Astrocyte of the cerebellum (primary cell): ENCODE measurements at regions not wholly inside any gene's neighbourhood (a gene's known extent, or its start where the extent isn't known, plus 50 kb on each side); places are given as distances from the start of the nearest gene placed in this dataset.

ENCODE experiments used
- DNase-seq: peaks from one replicate; pipeline ENCODE4 v3.0.0-alpha.2; 2011; ENCODE audit warnings: low read depth
- H3K4me3 ChIP-seq: 2 replicates; pipeline ENCODE4 v1.5.1; 2011; ENCODE audit warnings: mild to moderate bottlenecking, low read depth, low read length, moderate library complexity
- CTCF ChIP-seq: IDR thresholded peaks from 2 replicates; pipeline ENCODE4 v1.5.1; 2012; ENCODE audit warnings: low read length, low read depth, moderate library complexity, mild to moderate bottlenecking; ENCODE audit errors: missing control alignments
- in situ Hi-C: cut with HindIII; loops from 2 replicates; pipeline ENCODE4 v1.10.0; 2017; ENCODE audit warnings: low sequenced_read_pairs

- H3K4me3 ChIP-seq: no peak overlapping the region
- no peak for TF ChIP-seq CTCF
- in situ Hi-C loops: no loop called here
- DNase-seq: no peak
Observed at GRCh38 chr2:234623521-234623991, 126.7 kb upstream of the ARL4C start.

- DNase-seq: no peak
- in situ Hi-C loops: no loop called here
- no peak for TF ChIP-seq CTCF
- no peak overlapping the region for H3K4me3 ChIP-seq
Observed at GRCh38 chr2:234621120-234621519, 124.2 kb upstream of the ARL4C start.

GRCh38 chr2:234620018-234620417 lies 123.1 kb upstream of the ARL4C start:
- DNase-seq: no peak
- no peak overlapping the region for H3K4me3 ChIP-seq
- TF ChIP-seq CTCF: no peak
- in situ Hi-C loops: no loop called here

GRCh38 chr2:234615643-234616356 lies 118.9 kb upstream of the ARL4C start:
- H3K4me3 ChIP-seq: no peak overlapping the region
- in situ Hi-C loops: no loop called here
- no peak for DNase-seq
- TF ChIP-seq CTCF: no peak

GRCh38 chr2:234611209-234611608 lies 114.3 kb upstream of the ARL4C start:
- DNase-seq: no peak
- peak; percentile 39 for TF ChIP-seq CTCF
- in situ Hi-C loops: no loop called here
- H3K4me3 ChIP-seq: no peak overlapping the region

- H3K4me3 ChIP-seq: no peak overlapping the region
- no peak for DNase-seq
- TF ChIP-seq CTCF: no peak
- in situ Hi-C loops: no loop called here
Observed at GRCh38 chr2:234608946-234609345, 112.1 kb upstream of the ARL4C start.
